AG10803 (cell line): ENCODE measurements at regions not wholly inside any gene's neighbourhood (a gene's known extent, or its start where the extent isn't known, plus 50 kb on each side); places are given as distances from the start of the nearest gene placed in this dataset.

ENCODE experiments used
- DNase-seq: peaks from one replicate; pipeline ENCODE4 v3.0.0; 2010; ENCODE audit warnings: low read depth
- H3K4me3 ChIP-seq: 2 replicates; pipeline ENCODE4 v1.5.1; 2011; ENCODE audit warnings: mild to moderate bottlenecking, low read length, control low read depth
- CTCF ChIP-seq: conservative IDR thresholded peaks from 2 replicates; pipeline ENCODE4 v1.5.1; 2011; ENCODE audit warnings: mild to moderate bottlenecking, low read length, control low read depth, inconsistent platforms

- no peak for DNase-seq
- no peak overlapping the region for H3K4me3 ChIP-seq
- 0 out of 2 replicates have a peak, but pooled peaks have one; percentile 9 for TF ChIP-seq CTCF
These were observed 65.8 kb upstream of the PRKAR2B start for GRCh38 chr7:106978425-106979420.

- no peak overlapping the region for H3K4me3 ChIP-seq
- TF ChIP-seq CTCF: no peak
- DNase-seq: no peak
These were observed 64.8 kb upstream of the PRKAR2B start for GRCh38 chr7:106979551-106980357.

GRCh38 chr7:106980358-106980685 lies 64.2 kb upstream of the PRKAR2B start:
- TF ChIP-seq CTCF: no peak
- H3K4me3 ChIP-seq: no peak overlapping the region
- no peak for DNase-seq

- TF ChIP-seq CTCF: no peak
- no peak for DNase-seq
- no peak overlapping the region for H3K4me3 ChIP-seq
These were observed 62.1 kb upstream of the PRKAR2B start for GRCh38 chr7:106982415-106982814.

- no peak overlapping the region for H3K4me3 ChIP-seq
- TF ChIP-seq CTCF: no peak
- no peak for DNase-seq
These were observed 60.5 kb upstream of the PRKAR2B start for GRCh38 chr7:106984034-106984433.

- TF ChIP-seq CTCF: no peak
- no peak overlapping the region for H3K4me3 ChIP-seq
- no peak for DNase-seq
These were observed 58.0 kb upstream of the PRKAR2B start for GRCh38 chr7:106986450-106986977.
